PC-3 (cell line): ENCODE measurements at regions not wholly inside any gene's neighbourhood (a gene's known extent, or its start where the extent isn't known, plus 50 kb on each side); places are given as distances from the start of the nearest gene placed in this dataset.

Experiments
- CTCF ChIP-seq: fragments of 300-600 bp; sonication (generic); conservative IDR thresholded peaks from 2 replicates; pipeline ENCODE4 v1.5.1; 2017; ENCODE audit warnings: antibody characterized with exemption, low read depth, mild to moderate bottlenecking, low read length
- EZH2 ChIP-seq: fragments of 300-600 bp; sonication (generic); IDR thresholded peaks from one replicate; pipeline ENCODE4 v1.6.1; 2017; ENCODE audit warnings: antibody characterized with exemption, mild to moderate bottlenecking, low read length; ENCODE audit not compliant: unreplicated experiment

DNA sequence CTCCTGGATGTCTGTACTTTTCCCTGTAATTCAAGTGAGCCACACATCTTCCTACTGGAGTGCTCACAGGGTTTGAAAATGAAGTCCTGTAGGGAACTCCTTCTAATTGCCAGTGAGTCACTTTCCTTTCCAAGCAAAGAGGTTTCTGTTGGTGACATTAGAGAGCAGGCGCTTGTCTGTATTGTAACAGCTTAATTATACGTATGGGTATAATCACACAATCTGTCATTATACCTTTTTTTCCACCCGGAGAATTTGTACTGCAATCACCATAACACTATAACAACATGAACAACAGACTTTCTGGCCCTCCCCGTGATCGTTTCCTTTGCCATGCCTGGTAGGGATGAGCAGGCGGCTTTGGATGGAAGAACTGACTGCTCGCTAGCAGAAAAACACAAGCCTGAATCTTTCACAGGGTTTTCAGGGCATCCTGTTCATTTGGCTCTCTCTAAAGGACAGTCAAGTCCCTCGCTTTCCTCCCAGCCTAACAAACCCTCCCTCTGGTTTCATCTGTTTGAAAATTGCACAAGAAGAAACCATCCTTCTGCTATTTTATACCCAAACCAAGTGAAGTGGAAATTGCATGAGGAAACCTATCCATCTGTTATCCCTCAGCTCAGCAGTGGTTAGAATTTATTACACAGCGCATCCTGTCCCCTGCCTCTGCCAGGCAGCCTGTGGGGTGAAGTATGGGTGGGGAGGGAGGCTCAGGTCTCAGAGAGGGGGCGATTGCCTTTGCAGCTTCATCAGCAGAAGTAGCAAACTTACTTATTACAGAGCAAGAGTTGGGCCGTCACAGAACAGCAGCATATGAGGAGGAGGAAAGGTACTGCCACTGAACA is 307.0 kb upstream of the TLE4 start:
- TF ChIP-seq EZH2 (no peak), CTCF (no peak)
